ENCODE measurements at regions not wholly inside any gene's neighbourhood (a gene's known extent, or its start where the extent isn't known, plus 50 kb on each side); places are given as distances from the start of the nearest gene placed in this dataset.

DNA sequence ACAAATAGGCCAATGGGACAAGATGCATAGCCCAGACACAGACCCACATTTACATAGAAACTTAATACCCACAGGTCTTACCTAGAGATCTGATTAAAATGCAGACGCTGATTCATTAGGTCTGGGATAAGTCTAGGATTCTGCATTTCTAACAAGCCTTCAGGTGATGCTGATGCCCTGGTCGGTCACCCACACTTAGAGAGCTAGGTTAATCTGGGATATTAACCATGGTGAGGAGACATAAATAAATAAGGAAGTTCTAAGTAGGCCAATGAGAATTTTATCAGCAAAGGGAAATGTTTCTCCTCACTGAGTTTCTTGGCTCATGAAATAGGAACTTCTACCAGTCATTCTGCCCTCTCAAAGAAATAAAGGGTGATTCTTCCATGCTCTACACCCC, 120.1 kb downstream of the BMP4 start:
- no peak overlapping the region for H3K4me3 Mint-ChIP-seq
- peaks cover 18% of the 10 kb centered on the region for H3K9me3 Mint-ChIP-seq
- no peak overlapping the region for H3K4me3 ChIP-seq (ENCODE audit: low read length)
- H3K9ac ChIP-seq (ENCODE audit: extremely low read depth, low read length, poor library complexity, severe bottlenecking) = no peak overlapping the region
- H3K36me3 ChIP-seq (ENCODE audit: control insufficient read depth, insufficient read depth, low read length) = no peaks in the 10 kb centered on the region
- no peak overlapping the region for H3K27ac Mint-ChIP-seq
- no peak overlapping the region for H3K27ac ChIP-seq (ENCODE audit: low read depth, low read length)
- peaks cover 17% of the 10 kb centered on the region for H3K9me3 ChIP-seq (ENCODE audit: control insufficient read depth, low read length)
- peaks cover 1% of the 10 kb centered on the region for H3K36me3 Mint-ChIP-seq (ENCODE audit: low read depth)
- TF ChIP-seq, protein P1, sequence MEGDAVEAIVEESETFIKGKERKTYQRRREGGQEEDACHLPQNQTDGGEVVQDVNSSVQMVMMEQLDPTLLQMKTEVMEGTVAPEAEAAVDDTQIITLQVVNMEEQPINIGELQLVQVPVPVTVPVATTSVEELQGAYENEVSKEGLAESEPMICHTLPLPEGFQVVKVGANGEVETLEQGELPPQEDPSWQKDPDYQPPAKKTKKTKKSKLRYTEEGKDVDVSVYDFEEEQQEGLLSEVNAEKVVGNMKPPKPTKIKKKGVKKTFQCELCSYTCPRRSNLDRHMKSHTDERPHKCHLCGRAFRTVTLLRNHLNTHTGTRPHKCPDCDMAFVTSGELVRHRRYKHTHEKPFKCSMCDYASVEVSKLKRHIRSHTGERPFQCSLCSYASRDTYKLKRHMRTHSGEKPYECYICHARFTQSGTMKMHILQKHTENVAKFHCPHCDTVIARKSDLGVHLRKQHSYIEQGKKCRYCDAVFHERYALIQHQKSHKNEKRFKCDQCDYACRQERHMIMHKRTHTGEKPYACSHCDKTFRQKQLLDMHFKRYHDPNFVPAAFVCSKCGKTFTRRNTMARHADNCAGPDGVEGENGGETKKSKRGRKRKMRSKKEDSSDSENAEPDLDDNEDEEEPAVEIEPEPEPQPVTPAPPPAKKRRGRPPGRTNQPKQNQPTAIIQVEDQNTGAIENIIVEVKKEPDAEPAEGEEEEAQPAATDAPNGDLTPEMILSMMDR (conservative IDR thresholded peaks at IDR 0.05) = no peak
- DNase-seq = no peak
- peaks cover 29% of the 10 kb centered on the region for H3K27me3 Mint-ChIP-seq (ENCODE audit: insufficient read depth)
- peaks cover 5% of the 10 kb centered on the region for H3K4me1 Mint-ChIP-seq
- H3K4me1 ChIP-seq (ENCODE audit: control insufficient read depth, insufficient read depth, low read length) = no peaks in the 10 kb centered on the region
- H3K27me3 ChIP-seq (ENCODE audit: control insufficient read depth, insufficient read depth, low read length, poor library complexity, severe bottlenecking) = peaks cover 24% of the 10 kb centered on the region
- 95% methylated on average over 2 of the region's 2 CpGs; no CpG with 5 or more reads in 1 of the 2 experiments for WGBS, 2 experiments (ENCODE audit: insufficient coverage in 1 of 2, insufficient read length in 1 of 2)

GRCh38 chr14:53828820-53829219, 127.8 kb downstream of the BMP4 start:
- WGBS, 2 experiments (ENCODE audit: insufficient coverage in 1 of 2, insufficient read length in 1 of 2) = 66 to 67% methylated on average over 1 to 4 of the region's 4 CpGs
- peaks cover 60% of the 10 kb centered on the region for H3K27me3 ChIP-seq (ENCODE audit: control insufficient read depth, insufficient read depth, low read length, poor library complexity, severe bottlenecking)
- Mint-ChIP-seq H3K4me3 (no peak overlapping the region), H3K27me3 (ENCODE audit: insufficient read depth) (peaks cover 48% of the 10 kb centered on the region), H3K4me1 (peaks cover 24% of the 10 kb centered on the region), H3K36me3 (ENCODE audit: low read depth) (no peaks in the 10 kb centered on the region), H3K27ac (no peak overlapping the region), H3K9me3 (peaks cover 16% of the 10 kb centered on the region)
- no peaks in the 10 kb centered on the region for H3K36me3 ChIP-seq (ENCODE audit: control insufficient read depth, insufficient read depth, low read length)
- H3K9ac ChIP-seq (ENCODE audit: extremely low read depth, low read length, poor library complexity, severe bottlenecking) = no peak overlapping the region
- H3K27ac ChIP-seq (ENCODE audit: low read depth, low read length) = no peak overlapping the region
- H3K9me3 ChIP-seq (ENCODE audit: control insufficient read depth, low read length) = peaks cover 5% of the 10 kb centered on the region
- H3K4me3 ChIP-seq (ENCODE audit: low read length) = no peak overlapping the region
- TF ChIP-seq, protein P1 (conservative IDR thresholded peaks at IDR 0.05) = no peak
- DNase-seq = no peak
- peaks cover 10% of the 10 kb centered on the region for H3K4me1 ChIP-seq (ENCODE audit: control insufficient read depth, insufficient read depth, low read length)

DNA sequence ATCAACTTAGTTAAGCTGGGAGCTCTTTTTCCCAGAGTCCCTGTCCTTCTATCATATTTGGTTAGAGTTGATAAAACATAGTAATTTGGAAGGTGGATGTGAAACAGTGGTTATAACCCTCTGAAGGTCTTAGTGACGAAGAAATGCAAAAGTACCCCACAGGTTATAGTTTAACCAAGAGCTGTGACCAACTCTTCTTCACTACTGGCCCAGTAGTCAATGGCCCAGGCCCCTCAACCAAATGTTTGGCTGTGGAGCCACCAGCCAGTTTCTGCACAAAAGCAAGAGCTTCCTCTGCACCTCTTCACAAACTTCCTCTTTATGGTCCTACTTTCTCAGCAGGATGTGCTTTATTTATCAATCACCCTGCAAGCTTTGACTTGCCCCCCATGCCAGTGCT, 132.6 kb downstream of the BMP4 start:
- H3K27me3 Mint-ChIP-seq (ENCODE audit: insufficient read depth) = peaks cover 22% of the 10 kb centered on the region
- Histone ChIP-seq H3K36me3 (ENCODE audit: control insufficient read depth, insufficient read depth, low read length) (no peaks in the 10 kb centered on the region), H3K27ac (ENCODE audit: low read depth, low read length) (no peak overlapping the region), H3K4me1 (ENCODE audit: control insufficient read depth, insufficient read depth, low read length) (peaks cover 6% of the 10 kb centered on the region), H3K9me3 (ENCODE audit: control insufficient read depth, low read length) (peaks cover 5% of the 10 kb centered on the region), H3K27me3 (ENCODE audit: control insufficient read depth, insufficient read depth, low read length, poor library complexity, severe bottlenecking) (peaks cover 28% of the 10 kb centered on the region), H3K9ac (ENCODE audit: extremely low read depth, low read length, poor library complexity, severe bottlenecking) (no peak overlapping the region), H3K4me3 (ENCODE audit: low read length) (no peak overlapping the region)
- H3K4me3 Mint-ChIP-seq = no peak overlapping the region
- no peaks in the 10 kb centered on the region for H3K36me3 Mint-ChIP-seq (ENCODE audit: low read depth)
- no peaks in the 10 kb centered on the region for H3K4me1 Mint-ChIP-seq
- H3K27ac Mint-ChIP-seq = no peak overlapping the region
- no peak for DNase-seq
- WGBS, 2 experiments (ENCODE audit: insufficient coverage in 1 of 2, insufficient read length in 1 of 2) = 94% methylated on average over 1 of the region's 1 CpG; no CpG with 5 or more reads in 1 of the 2 experiments
- peaks cover 12% of the 10 kb centered on the region for H3K9me3 Mint-ChIP-seq
- TF ChIP-seq, protein P1 (conservative IDR thresholded peaks at IDR 0.05) = no peak
